Naive thymus-derived CD4-positive, alpha-beta T cell (primary cell): ENCODE measurements at regions not wholly inside any gene's neighbourhood (a gene's known extent, or its start where the extent isn't known, plus 50 kb on each side); places are given as distances from the start of the nearest gene placed in this dataset.
A peak's percentile ranks its signal among the peaks of the same experiment; 100 is the strongest.

Experiments used
- ATAC-seq: fragments of 150-1000 bp; cut with Tn5 transposase; 2 replicates; pipeline ENCODE4 v1.10.0; 2021; ENCODE audit warnings: mild to moderate bottlenecking, moderate library complexity
- CTCF ChIA-PET: fragments of 350-600 bp; sonication (Branson Sonifier 250); formaldehyde crosslinking; loops from one replicate; lab custom pipeline; 2021; ENCODE audit warnings: antibody characterized with exemption; lab: Charles Lee
- POLR2A ChIA-PET: fragments of 350-600 bp; sonication (Branson Sonifier 250); formaldehyde crosslinking; loops from one replicate; lab custom pipeline; 2021; ENCODE audit warnings: antibody characterized with exemption, inconsistent platforms; lab: Charles Lee
- DNase-seq, 9 donors: peaks; one replicate each; pipeline versions ENCODE4 v3.0.0 to v3.0.0-alpha.2; 2020 to 2022; ENCODE audit warnings: mixed read lengths in 1 of 9
- H3K27ac ChIP-seq: one replicate; pipeline ENCODE4 v1.7.0; 2013; ENCODE audit warnings: mild to moderate bottlenecking, low read depth, low read length, moderate library complexity
- H3K27me3 ChIP-seq, 2 donors: one replicate each; pipeline ENCODE4 v1.7.0; 2013; ENCODE audit warnings: low read length in 2 of 2, mild to moderate bottlenecking in 2 of 2, moderate library complexity in 2 of 2; ENCODE audit not compliant: control insufficient read depth in 2 of 2, insufficient read depth in 2 of 2
- H3K36me3 ChIP-seq, 3 experiments: 1 replicate in 2 of 3; 2 replicates in 1 of 3; pipeline ENCODE4 v1.7.0; 2013; ENCODE audit warnings: low read length in 3 of 3, mild to moderate bottlenecking in 3 of 3, moderate library complexity in 1 of 3; ENCODE audit not compliant: insufficient read depth in 3 of 3, control insufficient read depth in 2 of 3
- H3K4me1 ChIP-seq, 2 donors: one replicate each; pipeline ENCODE4 v1.7.0; 2013; ENCODE audit warnings: low read length in 2 of 2, mild to moderate bottlenecking in 2 of 2, moderate library complexity in 1 of 2; ENCODE audit not compliant: control insufficient read depth in 2 of 2, insufficient read depth in 2 of 2
- H3K4me3 ChIP-seq: 2 replicates; pipeline ENCODE4 v1.7.0; 2013; ENCODE audit warnings: mild to moderate bottlenecking, low read length
- H3K9me3 ChIP-seq, 3 experiments: 1 replicate in 2 of 3; 2 replicates in 1 of 3; pipeline ENCODE4 v1.7.0; 2013; ENCODE audit warnings: low read length in 3 of 3; ENCODE audit not compliant: control insufficient read depth in 2 of 3
- H3K27ac Mint-ChIP-seq, 9 donors: one replicate each; pipeline ENCODE4 v1.8.0; 2020 to 2022; ENCODE audit warnings: mixed read lengths in 9 of 9, mild to moderate bottlenecking in 8 of 9, moderate library complexity in 5 of 9, inconsistent platforms in 2 of 9
- H3K27me3 Mint-ChIP-seq, 5 donors: one replicate each; pipeline ENCODE4 v1.8.0; 2021 to 2022; ENCODE audit warnings: mixed read lengths in 5 of 5, mild to moderate bottlenecking in 1 of 5
- H3K36me3 Mint-ChIP-seq, 5 donors: one replicate each; pipeline ENCODE4 v1.8.0; 2020 to 2022; ENCODE audit warnings: mixed read lengths in 5 of 5, mild to moderate bottlenecking in 3 of 5, inconsistent platforms in 1 of 5
- H3K4me1 Mint-ChIP-seq, 7 donors: one replicate each; pipeline ENCODE4 v1.8.0; 2020 to 2022; ENCODE audit warnings: mixed read lengths in 7 of 7, mild to moderate bottlenecking in 3 of 7, inconsistent platforms in 1 of 7
- H3K4me3 Mint-ChIP-seq, 10 donors: one replicate each; pipeline ENCODE4 v1.8.0; 2020 to 2022; ENCODE audit warnings: mild to moderate bottlenecking in 10 of 10, mixed read lengths in 10 of 10, moderate library complexity in 6 of 10, inconsistent platforms in 2 of 10
- H3K9me3 Mint-ChIP-seq, 11 donors: one replicate each; pipeline ENCODE4 v1.8.0; 2020 to 2022; ENCODE audit warnings: mixed read lengths in 11 of 11, mild to moderate bottlenecking in 4 of 11, inconsistent platforms in 1 of 11, moderate library complexity in 1 of 11
- intact Hi-C, 2 donors: fragments of 100-400 bp; cut with micrococcal nuclease; formaldehyde crosslinking; loops; one replicate each; pipeline ENCODE4 v1.15.1; 2023

- ChIA-PET POLR2A (no interaction called here), CTCF (no interaction called here)
- H3K9me3 ChIP-seq, result no peaks in the 10 kb centered on the region
Measured at GRCh38 chr3:76402926-76403325, 617.6 kb upstream of the ZNF717 start.

GRCh38 chr3:76403556-76403955, 618.2 kb upstream of the ZNF717 start:
- H3K9me3 Mint-ChIP-seq, result peaks cover 0 to 24% (median 11%) of the 10 kb centered on the region in 11 donors
- Histone ChIP-seq H3K27ac (no peak overlapping the region), H3K36me3 (no peaks in the 10 kb centered on the region), H3K9me3 (no peaks in the 10 kb centered on the region), H3K4me3 (no peak overlapping the region), H3K27me3 (no peaks in the 10 kb centered on the region), H3K4me1 (no peaks in the 10 kb centered on the region)
- no peaks in the 10 kb centered on the region for H3K27me3 Mint-ChIP-seq
- DNase-seq (no peak), ATAC-seq (no peak)
- intact Hi-C loops, result no loop called here
- ChIA-PET CTCF (no interaction called here), POLR2A (no interaction called here)
- no peaks in the 10 kb centered on the region for H3K4me1 Mint-ChIP-seq
- H3K36me3 Mint-ChIP-seq, result no peaks in the 10 kb centered on the region
- no peak overlapping the region for H3K4me3 Mint-ChIP-seq
- H3K27ac Mint-ChIP-seq, result no peak overlapping the region

More at GRCh38 chr3:76402926-76403325, 617.6 kb upstream of the ZNF717 start:
- peaks cover 0 to 24% (median 11%) of the 10 kb centered on the region in 11 donors for H3K9me3 Mint-ChIP-seq
- Histone ChIP-seq H3K27ac (no peak overlapping the region), H3K4me1 (no peaks in the 10 kb centered on the region), H3K4me3 (no peak overlapping the region), H3K36me3 (no peaks in the 10 kb centered on the region), H3K27me3 (no peaks in the 10 kb centered on the region)
- ATAC-seq, result no peak
- no peak overlapping the region for H3K4me3 Mint-ChIP-seq
- H3K4me1 Mint-ChIP-seq, result no peaks in the 10 kb centered on the region
- no peaks in the 10 kb centered on the region for H3K27me3 Mint-ChIP-seq
- H3K27ac Mint-ChIP-seq, result no peak overlapping the region
- no peak for DNase-seq
- intact Hi-C loops, result no loop called here
- no peaks in the 10 kb centered on the region for H3K36me3 Mint-ChIP-seq

- Histone ChIP-seq H3K27ac (no peak overlapping the region), H3K4me3 (no peak overlapping the region), H3K27me3 (no peaks in the 10 kb centered on the region), H3K4me1 (no peaks in the 10 kb centered on the region), H3K36me3 (no peaks in the 10 kb centered on the region), H3K9me3 (no peaks in the 10 kb centered on the region)
- Mint-ChIP-seq H3K9me3 (peaks cover 0 to 18% (median 11%) of the 10 kb centered on the region in 11 donors), H3K4me1 (no peaks in the 10 kb centered on the region), H3K27ac (no peak overlapping the region), H3K27me3 (no peaks in the 10 kb centered on the region), H3K36me3 (no peaks in the 10 kb centered on the region), H3K4me3 (no peak overlapping the region)
- intact Hi-C loops, result no loop called here
- DNase-seq (no peak), ATAC-seq (no peak)
- ChIA-PET CTCF (no interaction called here), POLR2A (no interaction called here)
Measured at GRCh38 chr3:76405196-76405595, 619.8 kb upstream of the ZNF717 start.

- Histone ChIP-seq H3K4me1 (no peaks in the 10 kb centered on the region), H3K9me3 (no peaks in the 10 kb centered on the region), H3K36me3 (no peaks in the 10 kb centered on the region), H3K4me3 (no peak overlapping the region), H3K27me3 (no peaks in the 10 kb centered on the region), H3K27ac (no peak overlapping the region)
- no peaks in the 10 kb centered on the region for H3K4me1 Mint-ChIP-seq
- CTCF ChIA-PET, result no interaction called here
- H3K9me3 Mint-ChIP-seq, result peaks cover 1 to 23% (median 13%) of the 10 kb centered on the region in 11 donors
- no peaks in the 10 kb centered on the region for H3K36me3 Mint-ChIP-seq
- DNase-seq, result no peak
- intact Hi-C loops, result no loop called here
- no peak overlapping the region for H3K4me3 Mint-ChIP-seq
- no peak overlapping the region for H3K27ac Mint-ChIP-seq
- H3K27me3 Mint-ChIP-seq, result no peaks in the 10 kb centered on the region
- no peak for ATAC-seq
- POLR2A ChIA-PET, result no interaction called here
Measured at GRCh38 chr3:76410762-76411281, 625.5 kb upstream of the ZNF717 start.

- no peak for DNase-seq
- H3K9me3 Mint-ChIP-seq, result peaks cover 1 to 19% (median 12%) of the 10 kb centered on the region in 11 donors
- CTCF ChIA-PET, result no interaction called here
Measured at GRCh38 chr3:76415384-76415783, 624.5 kb upstream of the ROBO2 start.

GRCh38 chr3:76429581-76430177, 610.2 kb upstream of the ROBO2 start:
- no peaks in the 10 kb centered on the region for H3K27me3 ChIP-seq
- Mint-ChIP-seq H3K4me3 (no peak overlapping the region), H3K9me3 (peaks cover 0 to 18% (median 7%) of the 10 kb centered on the region in 11 donors), H3K36me3 (no peaks in the 10 kb centered on the region), H3K4me1 (no peaks in the 10 kb centered on the region), H3K27me3 (no peaks in the 10 kb centered on the region), H3K27ac (no peak overlapping the region)
- H3K9me3 ChIP-seq, result no peaks in the 10 kb centered on the region
- ChIA-PET POLR2A (no interaction called here), CTCF (no interaction called here)
- intact Hi-C loops, result no loop called here
- DNase-seq, result no peak
- H3K4me1 ChIP-seq, result no peaks in the 10 kb centered on the region
- H3K36me3 ChIP-seq, result no peaks in the 10 kb centered on the region
- ATAC-seq, result no peak
- H3K27ac ChIP-seq, result no peak overlapping the region
- no peak overlapping the region for H3K4me3 ChIP-seq

More at GRCh38 chr3:76415384-76415783, 624.5 kb upstream of the ROBO2 start:
- intact Hi-C loops, result no loop called here
- no peak overlapping the region for H3K27ac ChIP-seq
- no peak for ATAC-seq
- H3K4me1 ChIP-seq, result no peaks in the 10 kb centered on the region
- no peaks in the 10 kb centered on the region for H3K36me3 ChIP-seq
- Mint-ChIP-seq H3K27me3 (no peaks in the 10 kb centered on the region), H3K27ac (no peak overlapping the region), H3K4me3 (no peak overlapping the region), H3K36me3 (no peaks in the 10 kb centered on the region), H3K4me1 (no peaks in the 10 kb centered on the region)
- POLR2A ChIA-PET, result no interaction called here
- no peaks in the 10 kb centered on the region for H3K27me3 ChIP-seq
- H3K9me3 ChIP-seq, result no peaks in the 10 kb centered on the region
- no peak overlapping the region for H3K4me3 ChIP-seq

GRCh38 chr3:76432396-76432795, 607.5 kb upstream of the ROBO2 start:
- POLR2A ChIA-PET, result no interaction called here
- Histone ChIP-seq H3K27me3 (no peaks in the 10 kb centered on the region), H3K9me3 (no peaks in the 10 kb centered on the region), H3K27ac (no peak overlapping the region), H3K36me3 (no peaks in the 10 kb centered on the region), H3K4me3 (no peak overlapping the region), H3K4me1 (no peaks in the 10 kb centered on the region)
- ATAC-seq (no peak), DNase-seq (peak in 1 of 9 donors; percentile 0)
- H3K4me1 Mint-ChIP-seq, result no peaks in the 10 kb centered on the region
- no peak overlapping the region for H3K4me3 Mint-ChIP-seq
- H3K36me3 Mint-ChIP-seq, result no peaks in the 10 kb centered on the region
- no peak overlapping the region for H3K27ac Mint-ChIP-seq
- peaks cover 0 to 13% (median 4%) of the 10 kb centered on the region in 11 donors for H3K9me3 Mint-ChIP-seq
- CTCF ChIA-PET, result no interaction called here
- intact Hi-C loops, result no loop called here
- no peaks in the 10 kb centered on the region for H3K27me3 Mint-ChIP-seq
